VCaP (cell line): ENCODE measurements at regions not wholly inside any gene's neighbourhood (a gene's known extent, or its start where the extent isn't known, plus 50 kb on each side); places are given as distances from the start of the nearest gene placed in this dataset.
"Not testable (repeated sequence)": the region's sequence is repeated elsewhere in the genome, so short reads cannot be mapped to it uniquely, and the experiment has no call there.

Experiments used
- H3K27ac ChIP-seq: fragments of 450-650 bp; 2 replicates; pipeline ENCODE4 v1.5.1; 2017
- TF ChIP-seq, protein P1 (sequence below): fragments of 450-650 bp; conservative IDR thresholded peaks from 2 replicates; pipeline ENCODE4 v1.5.1; 2017; ENCODE audit warnings: mild to moderate bottlenecking, moderate library complexity

DNA sequence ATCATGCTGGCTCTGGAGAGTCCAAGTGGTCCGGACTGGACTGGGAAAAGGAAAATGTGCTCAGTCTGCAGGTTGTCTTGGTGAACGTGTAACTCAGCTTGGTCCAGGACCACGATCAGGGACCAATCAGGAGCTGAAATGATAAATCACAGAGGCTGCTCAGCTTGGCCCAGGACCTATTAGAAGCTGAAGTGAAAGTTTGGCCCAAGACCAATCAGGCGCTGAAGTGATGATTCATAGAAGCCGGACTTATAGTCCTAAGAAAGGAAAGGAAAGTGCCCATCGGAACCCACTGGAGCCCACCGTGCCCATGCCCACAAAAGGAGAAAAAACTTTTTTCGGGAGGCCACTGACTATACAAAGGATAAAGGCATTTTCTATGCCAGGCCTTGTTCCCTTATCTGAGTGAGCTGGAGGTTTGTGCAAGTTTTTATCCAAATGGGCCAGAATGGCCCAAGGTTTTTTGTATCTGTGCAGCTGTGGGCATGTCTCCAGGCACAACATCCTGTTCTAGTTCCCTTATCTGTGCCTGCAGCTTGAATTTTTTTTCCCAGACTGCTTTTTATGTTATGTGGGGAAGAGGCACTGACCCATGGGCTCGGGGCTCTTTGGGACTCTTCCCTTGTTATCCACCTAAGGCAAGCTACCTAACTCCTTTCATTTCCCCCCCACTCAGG, 194.4 kb downstream of the FAM133A start:
- TF ChIP-seq, protein P1, sequence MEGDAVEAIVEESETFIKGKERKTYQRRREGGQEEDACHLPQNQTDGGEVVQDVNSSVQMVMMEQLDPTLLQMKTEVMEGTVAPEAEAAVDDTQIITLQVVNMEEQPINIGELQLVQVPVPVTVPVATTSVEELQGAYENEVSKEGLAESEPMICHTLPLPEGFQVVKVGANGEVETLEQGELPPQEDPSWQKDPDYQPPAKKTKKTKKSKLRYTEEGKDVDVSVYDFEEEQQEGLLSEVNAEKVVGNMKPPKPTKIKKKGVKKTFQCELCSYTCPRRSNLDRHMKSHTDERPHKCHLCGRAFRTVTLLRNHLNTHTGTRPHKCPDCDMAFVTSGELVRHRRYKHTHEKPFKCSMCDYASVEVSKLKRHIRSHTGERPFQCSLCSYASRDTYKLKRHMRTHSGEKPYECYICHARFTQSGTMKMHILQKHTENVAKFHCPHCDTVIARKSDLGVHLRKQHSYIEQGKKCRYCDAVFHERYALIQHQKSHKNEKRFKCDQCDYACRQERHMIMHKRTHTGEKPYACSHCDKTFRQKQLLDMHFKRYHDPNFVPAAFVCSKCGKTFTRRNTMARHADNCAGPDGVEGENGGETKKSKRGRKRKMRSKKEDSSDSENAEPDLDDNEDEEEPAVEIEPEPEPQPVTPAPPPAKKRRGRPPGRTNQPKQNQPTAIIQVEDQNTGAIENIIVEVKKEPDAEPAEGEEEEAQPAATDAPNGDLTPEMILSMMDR, result no peak
- no peak overlapping the region for H3K27ac ChIP-seq

DNA sequence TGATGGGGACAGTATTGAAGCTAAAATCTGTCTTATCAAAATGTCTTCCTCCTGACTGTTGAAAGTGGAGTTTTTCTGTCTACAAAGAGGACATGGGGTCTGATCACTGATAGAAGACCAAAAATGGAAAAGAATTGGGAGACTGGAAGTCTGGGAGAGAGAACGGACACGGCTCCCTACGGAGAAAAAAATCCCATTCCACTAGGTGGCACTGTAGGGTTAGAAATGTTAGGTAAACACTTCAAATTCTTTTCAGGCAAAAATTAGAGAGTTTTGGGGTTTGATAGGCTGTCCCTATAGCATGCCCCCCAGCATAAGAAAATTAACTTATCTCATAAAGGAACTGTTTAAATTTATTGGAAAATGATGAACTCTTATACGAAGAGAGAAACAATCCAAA, 200.5 kb downstream of the FAM133A start:
- H3K27ac ChIP-seq, result no peak overlapping the region
- TF ChIP-seq, protein P1, result peak; percentile 62

DNA sequence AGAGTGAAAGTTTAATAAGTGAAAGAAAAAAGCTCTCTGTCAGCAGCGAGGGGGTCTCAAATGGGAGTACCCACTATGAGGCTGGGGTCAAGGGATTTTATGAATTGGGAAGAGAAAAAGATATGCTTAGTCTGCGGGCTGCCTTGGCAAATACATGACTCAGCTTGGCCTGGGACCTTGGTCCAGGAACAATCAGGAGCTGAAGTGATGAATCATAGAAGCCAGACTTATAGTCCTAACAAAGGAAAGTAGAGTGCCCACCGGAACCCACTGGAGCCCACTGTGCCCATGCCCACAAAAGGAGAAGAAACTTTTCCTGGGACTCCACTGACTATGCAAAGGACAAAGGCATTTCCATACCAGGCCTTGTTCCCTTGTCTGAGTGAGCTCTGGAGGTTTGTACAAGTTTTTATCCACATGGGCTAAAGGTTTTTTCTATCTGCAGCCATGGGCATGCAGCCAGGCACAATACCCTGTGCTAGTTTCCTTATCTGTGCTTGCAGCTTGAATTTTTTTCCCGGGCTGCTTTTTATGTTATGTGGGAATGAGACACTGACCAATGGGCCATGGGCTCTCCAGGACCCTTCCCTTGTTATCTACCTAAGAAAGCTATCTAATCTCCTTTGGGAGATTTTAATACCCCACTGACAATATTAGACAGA, 201.7 kb downstream of the FAM133A start:
- TF ChIP-seq, protein P1, result no peak
- H3K27ac ChIP-seq, result peak overlapping the region; percentile 21; the same call in 1 of the 2 replicates

DNA sequence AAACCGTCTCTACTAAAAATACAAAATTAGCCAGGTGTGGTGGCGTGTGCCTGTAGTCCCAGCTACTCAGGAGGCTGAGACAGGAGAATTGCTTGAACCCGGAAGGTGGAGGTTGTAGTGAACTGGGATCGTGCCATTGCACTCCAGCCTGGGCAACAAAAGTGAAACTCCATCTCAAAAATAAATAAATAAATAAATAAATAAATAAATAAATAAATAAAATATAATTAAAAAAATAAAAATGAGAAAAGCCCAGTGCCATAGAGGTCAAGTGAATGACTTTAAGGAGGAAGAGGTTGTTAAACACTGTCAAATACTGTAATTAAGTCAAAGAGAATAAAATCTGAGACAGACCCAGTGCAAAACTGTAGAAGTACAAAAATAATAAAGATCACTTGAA, 247.0 kb downstream of the FAM133A start:
- not testable (repeated sequence) for H3K27ac ChIP-seq

DNA sequence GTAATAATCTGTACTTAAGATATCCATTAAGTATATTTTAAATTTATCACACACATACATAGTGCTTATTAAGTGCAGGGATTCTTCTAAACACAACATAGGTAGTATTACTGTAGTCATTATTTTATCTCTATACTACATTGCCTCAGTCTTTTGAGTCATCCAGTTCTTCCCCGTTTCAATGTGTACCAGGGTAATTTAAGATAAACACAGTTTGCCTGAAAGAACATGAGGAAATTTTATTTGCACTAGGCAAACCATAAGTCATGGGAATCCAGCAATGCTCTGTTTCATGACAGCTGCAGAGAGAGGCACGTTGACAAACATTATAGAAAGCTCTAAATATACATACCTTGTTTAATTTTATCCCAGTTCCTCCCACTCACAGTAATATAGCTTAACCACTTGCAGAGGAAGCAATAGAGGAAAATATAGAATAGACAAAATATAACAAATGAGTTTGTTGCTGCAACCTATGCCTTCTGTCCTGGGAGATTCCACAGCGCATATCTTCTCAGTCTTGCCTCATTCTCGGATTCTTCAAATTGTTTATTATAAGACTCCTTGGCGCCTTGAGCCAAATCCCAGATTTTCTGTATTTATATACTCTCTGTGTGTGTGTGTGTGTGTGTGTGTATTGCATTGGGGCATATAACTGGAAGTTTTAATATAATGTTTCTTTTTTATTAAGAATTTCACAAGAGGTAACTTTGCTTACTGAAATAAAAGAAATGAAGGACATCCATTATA, 258.6 kb downstream of the FAM133A start:
- TF ChIP-seq, protein P1, result no peak
- H3K27ac ChIP-seq, result peak overlapping the region; percentile 52

DNA sequence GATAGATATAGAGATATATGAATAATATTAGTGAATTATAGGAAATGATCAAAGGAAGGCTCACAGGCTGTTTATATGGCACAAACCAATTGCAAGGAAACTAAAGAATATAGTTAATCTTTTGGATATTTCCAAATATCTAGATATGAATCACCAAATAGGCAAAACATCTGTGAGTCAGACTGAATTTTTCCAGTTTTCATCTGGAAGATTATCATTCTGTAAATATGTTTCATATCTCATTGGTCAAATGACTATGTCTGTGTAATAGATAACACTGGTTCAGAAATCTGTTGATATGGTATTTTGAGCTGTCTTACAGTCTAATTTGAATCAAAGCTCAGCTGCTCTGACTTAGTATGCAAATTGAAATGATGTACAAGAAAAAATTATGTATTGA, 303.6 kb downstream of the FAM133A start:
- TF ChIP-seq, protein P1, result no peak
- H3K27ac ChIP-seq, result no peak overlapping the region

DNA sequence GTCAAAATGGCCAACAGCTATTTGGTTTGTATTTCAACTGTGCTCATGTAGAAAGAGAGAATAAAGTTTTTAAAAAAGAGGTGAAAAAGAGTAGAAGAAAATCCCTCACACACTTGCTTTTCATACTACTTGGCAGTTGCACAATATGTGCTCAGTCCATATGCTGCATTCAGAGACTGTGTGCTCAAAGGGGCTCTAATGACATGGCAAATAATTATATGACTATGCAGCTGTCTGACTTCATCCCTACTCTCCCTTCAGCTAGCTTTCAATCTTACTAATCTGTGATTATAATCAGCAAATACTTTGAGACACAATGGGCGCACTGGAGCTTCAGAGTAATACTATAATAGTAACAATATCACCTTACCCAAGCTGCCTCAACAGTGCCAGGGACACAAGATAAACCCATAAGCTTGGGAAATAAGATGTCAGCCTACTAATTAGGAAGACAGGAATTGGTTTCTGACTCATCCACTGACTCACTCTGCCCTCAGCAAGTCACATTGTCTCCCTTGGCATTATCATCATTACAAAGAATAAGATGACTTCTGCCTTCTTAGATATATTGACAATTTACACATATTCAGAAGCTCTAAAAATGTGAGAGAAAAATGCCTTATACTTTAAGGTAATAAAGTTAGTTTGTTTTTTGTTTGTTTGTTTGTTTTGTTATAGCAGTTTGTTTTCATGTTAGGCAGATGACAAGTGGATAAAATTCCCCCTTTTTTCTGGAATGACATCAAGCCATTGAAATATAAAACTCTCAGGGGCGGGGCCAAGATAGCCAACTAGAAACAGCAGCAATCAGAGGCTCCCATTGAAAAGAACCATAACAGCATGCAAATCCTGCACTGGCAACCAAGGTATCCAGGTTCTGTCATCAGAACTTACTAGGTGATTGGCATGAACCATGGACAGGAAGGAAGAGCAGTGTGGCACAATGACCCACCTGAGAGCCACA, 311.6 kb downstream of the FAM133A start:
- TF ChIP-seq, protein P1, result no peak
- H3K27ac ChIP-seq, result no peak overlapping the region
